GM19351 (cell line): ENCODE measurements at regions not wholly inside any gene's neighbourhood (a gene's known extent, or its start where the extent isn't known, plus 50 kb on each side); places are given as distances from the start of the nearest gene placed in this dataset.

Source experiments
- ATAC-seq: cut with Tn5 transposase; IDR thresholded peaks from one replicate; pipeline ENCODE4 v1.9.1; 2021; ENCODE audit warnings: mild to moderate bottlenecking, moderate library complexity; ENCODE audit not compliant: unreplicated experiment

- ATAC-seq: no peak
Observed at GRCh38 chr5:85813146-85813545, 804.6 kb upstream of the COX7C start.

- no peak for ATAC-seq
Observed at GRCh38 chr5:85814596-85814995, 803.1 kb upstream of the COX7C start.

- ATAC-seq: no peak
Observed at GRCh38 chr5:85823462-85824426, 794.0 kb upstream of the COX7C start.

- no peak for ATAC-seq
Observed at GRCh38 chr5:85838781-85839180, 779.0 kb upstream of the COX7C start.

GRCh38 chr5:85841653-85842052 is 776.1 kb upstream of the COX7C start:
- ATAC-seq: no peak

GRCh38 chr5:85843535-85843934 is 774.2 kb upstream of the COX7C start:
- no peak for ATAC-seq

GRCh38 chr5:85849411-85849810 is 768.3 kb upstream of the COX7C start:
- ATAC-seq: no peak

GRCh38 chr5:85865296-85865695 is 752.4 kb upstream of the COX7C start:
- ATAC-seq: no peak

- ATAC-seq: no peak
Observed at GRCh38 chr5:85868070-85868469, 749.7 kb upstream of the COX7C start.

- ATAC-seq: no peak
Observed at GRCh38 chr5:85893996-85894395, 723.7 kb upstream of the COX7C start.

GRCh38 chr5:85896514-85896913 is 721.2 kb upstream of the COX7C start:
- ATAC-seq: no peak

- ATAC-seq: no peak
Observed at GRCh38 chr5:85906460-85906859, 711.3 kb upstream of the COX7C start.

GRCh38 chr5:85910335-85910734 is 707.4 kb upstream of the COX7C start:
- ATAC-seq: no peak

- no peak for ATAC-seq
Observed at GRCh38 chr5:85920984-85921383, 696.8 kb upstream of the COX7C start.

GRCh38 chr5:85921590-85921989 is 696.2 kb upstream of the COX7C start:
- ATAC-seq: no peak

GRCh38 chr5:85927632-85928031 is 690.1 kb upstream of the COX7C start:
- ATAC-seq: no peak

GRCh38 chr5:85929713-85930112 is 688.0 kb upstream of the COX7C start:
- no peak for ATAC-seq

- no peak for ATAC-seq
Observed at GRCh38 chr5:85931220-85931619, 686.5 kb upstream of the COX7C start.

- no peak for ATAC-seq
Observed at GRCh38 chr5:85938201-85938600, 679.5 kb upstream of the COX7C start.

- no peak for ATAC-seq
Observed at GRCh38 chr5:85951707-85952210, 666.0 kb upstream of the COX7C start.

GRCh38 chr5:85952680-85953079 is 665.1 kb upstream of the COX7C start:
- no peak for ATAC-seq

- ATAC-seq: no peak
Observed at GRCh38 chr5:85967681-85968080, 650.1 kb upstream of the COX7C start.
